Fibroblast of lung (primary cell): ENCODE measurements at regions not wholly inside any gene's neighbourhood (a gene's known extent, or its start where the extent isn't known, plus 50 kb on each side); places are given as distances from the start of the nearest gene placed in this dataset.

ENCODE experiments used
- CTCF ChIP-seq, 2 donors: IDR thresholded peaks in 1 of 2; conservative IDR thresholded peaks in 1 of 2; 1 replicate in 1 of 2; 2 replicates in 1 of 2; pipeline ENCODE4 v1.5.1; 2011 to 2012; ENCODE audit warnings: low read length in 2 of 2, control low read depth in 1 of 2, inconsistent platforms in 1 of 2, low read depth in 1 of 2, mild to moderate bottlenecking in 1 of 2
- EZH2 ChIP-seq: IDR thresholded peaks from 2 replicates; pipeline ENCODE4 v1.5.1; 2012; ENCODE audit warnings: low read length, control low read depth, mild to moderate bottlenecking; ENCODE audit errors: missing control alignments

GRCh38 chr10:64546073-64546472 lies 1024.9 kb downstream of the REEP3 start:
- TF ChIP-seq CTCF (conservative IDR thresholded peaks at IDR 0.05 in 1 of 2, IDR thresholded peaks at IDR 0.05 in 1 of 2; ENCODE audit: low read depth in 1 of 2, low read length in 2 of 2): no peak
- no peak for TF ChIP-seq EZH2
